EL (cell line): ENCODE measurements at regions not wholly inside any gene's neighbourhood (a gene's known extent, or its start where the extent isn't known, plus 50 kb on each side); places are given as distances from the start of the nearest gene placed in this dataset.
"Not testable (repeated sequence)": the region's sequence is repeated elsewhere in the genome, so short reads cannot be mapped to it uniquely, and the experiment has no call there.

ENCODE experiments used
- DNase-seq: peaks from one replicate; pipeline ENCODE4 v3.0.0-alpha.2; 2016

DNA sequence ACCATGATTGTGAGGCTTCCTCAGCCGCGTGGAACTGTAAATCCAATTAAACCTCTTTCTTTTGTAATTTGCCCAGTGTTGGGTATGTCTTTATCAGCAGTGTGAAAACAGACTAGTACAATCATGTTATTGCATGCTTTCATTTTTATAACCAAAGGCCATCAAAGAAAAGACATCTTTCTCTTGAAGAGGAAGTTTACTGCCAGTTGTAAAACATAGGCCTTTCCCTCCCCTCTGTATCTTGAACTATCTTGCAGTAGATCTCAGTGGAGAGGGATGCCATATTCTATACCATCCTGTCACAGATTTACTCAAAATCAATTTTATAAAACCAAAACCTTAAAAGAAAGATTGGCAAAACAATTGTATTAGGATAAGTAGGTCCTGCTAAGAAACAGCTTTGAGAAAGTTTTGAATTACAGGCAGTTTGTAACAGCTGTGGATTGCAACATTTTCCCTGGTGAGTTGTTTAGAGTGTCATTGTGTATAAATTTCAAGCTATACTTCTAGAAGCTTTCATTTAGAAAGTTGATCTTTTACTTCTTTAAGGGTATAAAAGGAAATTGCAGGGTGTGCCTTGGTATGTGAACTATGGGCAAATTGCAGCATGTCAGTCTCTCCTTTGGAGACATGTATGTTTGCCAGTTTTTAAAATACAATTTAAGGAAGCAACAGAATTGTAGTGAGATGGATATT is 128.0 kb downstream of the ATP23 start:
- DNase-seq = peak; percentile 26

DNA sequence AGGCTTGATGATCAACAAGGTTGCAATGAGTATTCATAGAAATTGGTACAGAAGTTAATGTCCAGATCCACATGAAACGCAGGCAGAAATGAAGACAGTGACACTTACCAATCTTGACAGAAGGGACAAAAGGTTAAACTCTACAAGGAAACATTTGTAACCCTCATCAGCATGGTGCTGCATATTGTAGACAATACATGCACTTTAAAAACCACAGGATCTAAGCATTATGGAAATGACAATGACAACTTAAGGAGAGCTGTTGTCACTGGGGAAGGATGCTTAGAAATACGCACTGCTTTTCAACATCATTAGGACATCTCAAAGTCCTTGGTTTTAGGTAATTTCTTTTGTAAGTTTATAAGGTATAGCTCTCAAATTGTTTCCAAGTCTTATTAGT is 130.6 kb downstream of the ATP23 start:
- no peak for DNase-seq

DNA sequence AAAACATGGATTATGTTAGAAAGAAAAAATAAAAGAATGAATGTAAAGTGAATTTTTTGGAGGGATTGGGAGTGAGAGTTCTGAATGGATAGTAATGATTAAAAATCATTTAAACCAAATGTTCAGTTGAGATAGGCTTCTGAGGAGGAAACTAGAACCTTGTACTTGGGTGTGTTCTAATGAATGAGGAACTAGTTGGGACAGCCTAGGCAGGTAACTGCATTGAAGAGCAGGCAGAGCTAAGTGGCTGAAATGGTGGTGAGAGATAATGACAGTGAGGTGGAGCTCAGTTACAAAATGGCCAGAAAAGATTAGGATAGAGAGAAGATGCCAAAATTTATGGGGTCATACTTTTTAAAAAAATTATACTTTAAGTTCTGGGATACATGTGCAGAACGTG is 132.9 kb downstream of the ATP23 start:
- DNase-seq = no peak

DNA sequence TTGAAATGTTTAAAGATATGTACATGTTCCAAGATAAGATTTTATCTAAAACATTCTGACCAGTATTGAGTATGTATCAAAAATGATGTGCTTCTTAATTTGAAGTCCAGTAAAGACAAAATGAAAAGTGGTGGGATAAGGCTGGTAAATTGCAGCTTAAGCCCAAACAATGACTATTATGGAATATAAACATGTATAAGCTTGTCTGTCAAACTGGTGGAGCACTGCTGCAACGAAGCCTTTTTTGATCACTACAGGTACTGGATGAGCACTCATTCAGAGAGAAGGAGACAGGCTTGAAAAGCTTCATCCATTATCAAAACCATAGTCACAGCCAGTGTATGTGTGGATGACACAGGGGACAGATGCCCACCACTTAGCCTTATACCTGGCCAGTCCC is 138.4 kb downstream of the ATP23 start:
- DNase-seq = no peak

DNA sequence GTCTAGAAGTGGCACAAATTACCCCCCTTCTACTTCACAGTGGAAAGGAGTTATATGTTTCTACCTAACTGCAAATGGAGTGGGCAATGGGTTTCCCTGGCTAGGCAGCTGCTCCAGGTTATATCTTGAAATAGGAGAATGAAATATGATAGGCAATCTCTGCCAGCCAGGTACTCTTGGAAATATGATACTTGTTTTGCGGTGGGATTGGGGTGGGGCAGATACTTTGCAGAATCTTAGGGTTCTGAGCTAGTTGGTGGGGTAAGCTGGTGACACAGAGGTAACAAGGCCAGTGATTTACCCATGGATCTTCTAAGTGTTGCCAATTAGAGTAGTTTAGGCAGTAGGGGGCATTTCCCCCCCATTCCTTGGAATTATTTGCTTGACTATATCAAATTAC is 140.1 kb downstream of the ATP23 start:
- no peak for DNase-seq

DNA sequence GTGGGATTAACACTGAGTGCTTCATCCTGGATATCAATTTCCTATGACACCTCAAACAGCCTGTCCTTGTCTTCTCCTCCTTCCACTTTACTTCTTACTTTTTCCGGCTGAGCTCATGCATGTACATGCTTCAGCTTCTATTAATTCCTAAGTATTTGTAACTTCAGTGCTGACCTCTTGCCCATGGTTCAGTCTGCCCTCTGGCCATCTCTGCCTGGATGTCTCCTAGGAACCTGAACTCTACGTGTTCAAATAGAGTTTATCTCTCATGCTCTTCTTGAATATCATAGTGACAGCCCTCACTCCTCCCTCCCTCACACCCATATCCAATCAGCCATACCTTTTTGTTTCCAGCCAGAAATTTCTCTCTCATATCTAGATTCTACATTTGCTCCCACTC is 141.6 kb downstream of the ATP23 start:
- DNase-seq = no peak

DNA sequence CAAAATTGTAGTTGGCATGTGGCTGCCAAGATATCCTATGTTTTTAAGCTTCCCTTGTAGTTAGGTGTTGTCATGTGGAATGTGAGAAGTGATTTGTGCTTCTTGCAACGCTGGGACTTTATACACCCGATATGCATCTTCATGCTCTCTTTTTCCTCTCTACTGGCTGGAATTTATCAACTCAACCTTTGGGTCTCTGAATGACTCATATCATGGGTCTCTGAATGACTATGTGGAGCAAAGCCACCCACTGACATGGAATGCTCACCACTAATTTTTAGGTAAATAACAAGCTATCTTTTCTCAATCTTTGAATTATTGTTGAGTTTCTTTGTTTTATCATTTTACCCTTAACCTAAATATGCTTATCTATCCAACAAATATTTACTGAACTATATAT is 144.6 kb downstream of the ATP23 start:
- no peak for DNase-seq

DNA sequence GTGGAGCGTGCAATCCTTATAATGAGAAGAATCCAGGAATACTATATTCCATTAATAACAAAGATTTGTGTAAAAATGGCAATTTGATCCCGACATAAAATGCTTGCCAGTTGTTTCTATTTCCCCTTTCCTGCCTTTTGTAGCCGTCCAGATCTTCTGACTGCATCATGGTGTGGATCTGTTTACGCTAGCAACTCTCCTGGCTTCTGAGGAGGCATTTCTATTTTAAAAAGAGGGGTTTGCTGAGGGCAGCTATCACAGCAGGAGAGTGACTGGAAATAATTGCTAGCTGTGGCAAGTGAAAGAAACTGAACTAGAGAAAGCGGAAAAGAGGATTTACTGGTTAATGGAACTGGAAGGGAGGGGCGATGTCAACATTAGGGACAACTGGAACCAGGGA is 145.6 kb downstream of the ATP23 start:
- no peak for DNase-seq

DNA sequence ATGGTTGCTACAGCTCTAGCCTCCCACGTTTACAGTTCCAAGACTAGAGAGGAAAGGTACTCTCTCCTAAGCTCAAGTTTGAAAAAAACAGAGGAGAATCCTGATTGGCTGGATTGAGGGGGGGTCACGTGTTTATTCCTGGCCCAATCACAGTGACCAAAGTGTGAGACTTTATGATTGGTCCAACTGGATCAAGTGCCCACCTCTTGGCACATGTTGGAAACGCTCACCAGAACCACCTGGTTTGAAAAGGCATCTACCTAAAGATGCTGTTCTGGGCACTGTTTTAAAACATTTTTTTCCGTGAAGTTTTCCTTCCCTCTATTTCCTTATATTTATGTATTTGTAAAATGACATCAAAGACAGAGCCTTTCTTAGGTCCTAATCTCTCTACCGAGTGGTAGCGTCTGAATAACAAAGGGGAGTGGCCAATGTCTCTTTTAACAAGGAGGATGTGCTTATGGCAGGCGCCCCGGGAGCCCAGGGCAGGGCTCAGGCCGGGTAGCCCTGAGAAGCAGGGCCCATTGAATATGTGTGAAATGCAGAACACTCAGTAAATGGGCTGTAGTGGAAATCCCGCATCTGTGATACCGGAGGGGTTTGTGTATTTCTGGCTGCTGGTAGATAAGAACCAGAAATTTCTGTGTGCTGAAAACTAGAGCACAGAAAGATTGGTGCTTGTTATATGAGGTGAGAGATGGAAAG is 146.2 kb downstream of the ATP23 start:
- no peak for DNase-seq

DNA sequence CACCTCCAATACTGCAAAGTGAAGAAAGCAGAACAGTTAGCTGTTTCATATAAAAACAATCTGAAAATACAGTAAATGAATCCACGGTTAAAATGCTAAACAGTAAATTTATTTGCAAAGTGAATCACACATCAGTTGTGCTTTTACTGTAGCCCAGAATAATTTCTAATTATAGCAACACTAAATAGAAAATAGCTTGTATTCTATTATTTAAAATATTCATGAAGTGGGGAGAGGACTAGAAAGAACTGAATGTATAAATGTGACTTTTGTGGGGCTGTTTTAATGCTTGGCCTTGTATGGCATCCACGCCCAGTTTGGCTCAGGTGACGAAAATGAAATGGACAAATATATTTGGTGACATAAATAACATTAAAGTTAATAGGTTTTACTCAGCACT is 148.2 kb downstream of the ATP23 start:
- no peak for DNase-seq

DNA sequence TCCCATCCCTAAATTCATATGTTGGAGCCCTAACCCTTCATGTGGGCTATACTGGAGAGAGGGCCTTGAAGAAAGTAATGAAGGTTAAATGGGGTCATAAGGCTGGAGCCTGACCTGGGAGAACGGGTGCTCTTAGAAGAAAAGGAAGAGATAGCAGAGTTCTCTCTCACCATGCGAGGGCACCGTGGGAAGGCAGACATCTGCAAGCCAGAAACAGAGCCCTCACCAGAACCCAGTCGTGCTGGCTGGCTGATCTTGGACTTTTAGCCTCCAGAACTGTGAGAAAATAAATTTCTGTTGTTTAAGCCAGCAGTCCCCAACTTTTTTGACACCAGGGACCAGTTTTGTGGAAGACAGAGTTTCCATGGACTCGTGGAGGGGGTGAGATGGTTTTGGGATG is 149.3 kb downstream of the ATP23 start:
- DNase-seq = no peak

DNA sequence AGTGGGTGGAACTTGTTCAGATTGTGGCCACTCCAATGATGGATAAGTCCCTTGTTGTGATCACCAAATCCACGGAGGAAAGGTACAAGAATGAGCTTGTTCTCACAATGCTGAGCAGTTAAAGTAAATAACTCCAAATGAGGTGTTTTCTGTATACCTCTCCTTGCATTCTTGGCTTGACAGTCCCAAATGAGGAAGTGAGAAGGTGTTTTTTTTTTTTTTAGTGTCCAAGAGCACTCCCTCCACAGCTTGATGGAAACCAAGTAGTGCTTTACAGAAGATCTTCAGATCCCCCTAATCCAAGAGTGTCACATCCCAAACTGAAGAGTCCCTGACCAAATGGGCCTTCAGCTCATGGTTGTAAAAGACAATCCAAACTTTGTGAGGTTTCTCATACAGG is 153.6 kb downstream of the ATP23 start:
- DNase-seq = no peak

DNA sequence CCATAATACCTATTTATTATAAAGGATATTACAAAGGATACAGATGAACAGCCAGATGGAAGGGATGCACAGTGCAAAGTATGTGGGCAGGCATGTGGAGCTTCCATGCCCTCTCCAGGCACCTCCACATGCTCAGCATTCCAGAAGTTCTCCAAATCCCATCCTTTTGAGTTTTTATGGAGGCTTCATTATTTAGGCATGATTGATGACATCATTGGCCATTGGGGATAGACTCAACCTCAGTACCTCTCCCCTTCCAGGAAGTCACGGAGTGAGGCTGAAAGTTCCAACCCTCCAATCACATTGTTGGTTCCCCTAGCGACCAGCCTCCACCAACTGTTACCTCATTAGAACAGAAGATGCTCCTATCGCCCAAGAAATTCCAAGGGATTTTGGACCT is 156.4 kb downstream of the ATP23 start:
- DNase-seq = peak; percentile 34

DNA sequence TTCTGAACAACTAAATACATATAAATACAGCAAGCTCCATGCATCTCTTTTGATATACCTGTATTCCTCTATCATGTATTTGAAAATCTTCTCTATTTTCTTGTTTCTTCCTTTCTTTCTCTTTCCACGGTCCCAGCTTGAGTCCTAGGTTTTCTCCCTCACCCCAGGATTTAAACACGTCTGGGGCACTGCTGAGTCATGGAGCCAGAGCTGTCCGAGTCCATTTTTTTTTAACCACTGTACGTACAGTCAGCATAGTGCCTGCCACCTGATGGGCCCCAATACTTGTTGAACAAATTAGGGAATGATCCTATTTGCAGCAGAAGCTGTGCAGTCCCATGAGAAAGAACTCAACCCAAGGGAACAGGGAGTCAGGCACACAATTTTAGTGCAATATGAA is 158.1 kb downstream of the ATP23 start:
- no peak for DNase-seq

DNA sequence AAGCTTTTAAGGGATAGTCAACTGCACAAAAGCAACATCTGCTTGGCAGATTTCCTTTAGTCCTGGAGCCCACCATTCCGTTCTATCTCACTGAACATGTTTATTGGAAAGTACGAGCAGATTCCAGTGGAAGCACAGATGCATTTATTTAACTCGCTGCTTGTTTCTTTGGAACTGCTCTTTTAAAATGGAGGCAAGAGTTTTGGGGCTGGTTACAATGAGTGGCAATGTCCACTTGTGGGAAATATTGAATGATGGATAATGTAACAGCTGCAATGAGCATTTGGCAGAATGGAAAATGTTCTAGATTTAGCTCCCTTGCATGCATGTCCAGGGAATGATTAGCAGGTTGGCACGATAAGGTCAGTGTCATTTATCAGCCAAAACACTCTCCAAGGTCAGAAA is 163.0 kb downstream of the ATP23 start:
- no peak for DNase-seq

DNA sequence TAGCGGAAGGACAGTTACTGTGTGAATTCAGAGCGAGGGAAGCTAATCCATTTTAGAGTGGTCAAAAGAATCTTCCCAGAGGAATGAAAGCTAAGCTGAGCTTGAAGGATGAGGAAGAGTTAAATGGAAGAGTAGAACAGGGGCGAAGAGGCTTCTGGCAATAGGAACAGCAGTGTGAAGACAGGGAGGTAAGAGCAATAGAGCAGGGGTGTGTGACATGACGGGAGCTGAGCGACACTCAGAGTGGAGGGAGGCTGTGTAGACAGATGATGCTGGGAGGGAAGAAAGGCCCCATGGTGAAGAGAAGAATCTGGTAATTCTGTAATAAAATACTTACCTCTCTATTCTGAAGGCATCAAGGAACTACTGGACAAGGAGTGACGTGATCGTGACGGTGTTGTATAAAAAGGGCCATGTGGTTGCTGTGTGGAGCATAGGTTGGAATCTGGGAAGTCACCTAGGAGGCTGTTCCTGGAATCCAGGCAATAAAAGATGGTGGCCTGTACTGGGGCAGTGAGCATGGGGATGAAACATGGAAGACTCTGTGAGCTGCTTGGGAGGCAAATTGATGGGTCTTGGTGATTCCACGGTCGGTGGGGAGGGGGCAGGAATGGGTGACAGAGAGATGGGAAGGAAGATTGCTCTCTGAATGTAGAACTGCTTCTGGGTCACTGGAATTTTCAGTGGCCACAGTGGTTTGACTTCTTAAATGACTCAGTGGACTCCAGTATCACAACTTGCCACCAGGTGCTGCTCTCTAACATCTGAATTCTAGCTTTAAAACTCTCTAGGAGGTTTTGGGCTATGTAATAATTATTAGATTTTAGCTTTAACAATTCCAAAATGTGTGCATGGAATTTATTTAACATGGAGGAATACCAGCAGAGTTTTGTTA is 164.1 kb downstream of the ATP23 start:
- DNase-seq = no peak

DNA sequence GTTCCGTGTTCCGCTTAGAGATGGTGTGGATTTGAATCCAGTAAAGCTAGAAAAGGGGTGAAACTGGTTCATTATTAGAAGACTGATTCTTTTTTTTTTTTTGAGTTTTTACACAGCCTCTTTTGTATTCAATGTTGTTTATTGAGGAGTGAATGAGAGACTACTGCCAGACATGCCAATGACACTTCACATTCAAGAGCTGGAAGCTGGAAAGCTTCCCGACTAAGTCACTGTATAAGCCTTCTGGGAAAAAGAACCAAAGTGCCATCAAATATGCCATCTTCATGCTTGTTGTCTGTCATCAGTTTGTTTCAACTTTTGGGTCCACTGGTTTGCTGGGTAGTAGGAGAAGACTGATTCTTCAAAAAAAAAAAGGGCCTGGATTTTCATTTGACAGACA is 164.8 kb downstream of the ATP23 start:
- DNase-seq = no peak

DNA sequence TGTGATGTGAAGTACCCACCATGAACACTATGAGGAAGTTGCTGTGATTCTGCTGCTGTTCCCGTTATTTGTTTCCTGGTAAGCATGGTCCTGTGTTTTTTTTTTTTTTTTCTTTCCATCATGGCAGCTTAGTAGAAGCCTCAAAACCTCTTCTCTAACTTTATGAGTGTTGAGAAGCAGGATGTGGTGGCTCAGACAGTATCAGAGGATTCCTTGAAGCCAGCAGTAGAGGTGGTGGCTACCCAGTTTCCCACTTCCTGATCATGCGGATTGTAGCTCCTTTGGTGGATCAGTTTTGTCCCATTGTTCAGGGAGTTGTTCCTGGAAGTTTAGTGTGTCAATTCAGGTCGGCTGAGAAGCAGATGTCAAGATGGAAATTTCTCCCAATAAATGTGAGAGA is 175.8 kb downstream of the ATP23 start:
- no peak for DNase-seq

DNA sequence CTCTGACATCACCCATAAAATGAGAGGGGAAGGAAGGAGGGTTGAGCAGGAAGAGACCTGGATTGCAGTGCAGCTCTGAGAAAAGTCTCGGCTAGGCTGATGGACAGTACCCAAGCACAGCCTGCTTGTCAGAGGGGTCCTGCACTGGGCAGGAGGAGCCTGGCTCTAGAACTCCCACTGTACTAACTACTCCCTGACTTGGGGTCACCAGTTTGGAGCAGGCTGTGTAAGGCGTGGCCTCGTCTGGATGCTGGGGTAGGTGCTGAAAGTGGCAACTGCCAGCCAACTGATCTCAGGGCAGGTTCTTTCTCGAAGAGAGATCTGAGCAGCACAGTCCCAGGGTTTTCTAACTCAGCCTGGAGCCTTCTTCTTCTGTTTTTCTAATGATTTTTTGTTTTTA is 176.3 kb downstream of the ATP23 start:
- DNase-seq = no peak

DNA sequence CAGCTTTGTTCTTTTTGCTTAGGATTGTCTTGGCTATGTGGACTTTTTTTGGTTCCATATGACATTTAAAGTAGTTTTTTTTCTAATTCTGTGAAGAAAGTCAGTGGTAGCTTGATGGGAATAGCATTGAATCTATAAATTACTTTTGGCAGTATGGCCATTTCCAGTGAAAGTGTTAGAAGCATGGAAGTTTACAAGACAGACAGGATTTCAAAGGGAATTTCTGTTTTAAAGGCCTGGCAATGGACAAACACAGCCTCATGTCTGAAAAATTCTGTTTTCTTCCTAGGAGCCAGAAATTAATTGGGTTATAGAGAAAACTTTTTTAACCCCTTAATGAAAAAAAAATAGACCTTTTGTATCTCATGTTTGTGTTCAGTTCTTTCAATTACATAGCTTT is 184.4 kb downstream of the ATP23 start:
- not testable (repeated sequence) for DNase-seq

DNA sequence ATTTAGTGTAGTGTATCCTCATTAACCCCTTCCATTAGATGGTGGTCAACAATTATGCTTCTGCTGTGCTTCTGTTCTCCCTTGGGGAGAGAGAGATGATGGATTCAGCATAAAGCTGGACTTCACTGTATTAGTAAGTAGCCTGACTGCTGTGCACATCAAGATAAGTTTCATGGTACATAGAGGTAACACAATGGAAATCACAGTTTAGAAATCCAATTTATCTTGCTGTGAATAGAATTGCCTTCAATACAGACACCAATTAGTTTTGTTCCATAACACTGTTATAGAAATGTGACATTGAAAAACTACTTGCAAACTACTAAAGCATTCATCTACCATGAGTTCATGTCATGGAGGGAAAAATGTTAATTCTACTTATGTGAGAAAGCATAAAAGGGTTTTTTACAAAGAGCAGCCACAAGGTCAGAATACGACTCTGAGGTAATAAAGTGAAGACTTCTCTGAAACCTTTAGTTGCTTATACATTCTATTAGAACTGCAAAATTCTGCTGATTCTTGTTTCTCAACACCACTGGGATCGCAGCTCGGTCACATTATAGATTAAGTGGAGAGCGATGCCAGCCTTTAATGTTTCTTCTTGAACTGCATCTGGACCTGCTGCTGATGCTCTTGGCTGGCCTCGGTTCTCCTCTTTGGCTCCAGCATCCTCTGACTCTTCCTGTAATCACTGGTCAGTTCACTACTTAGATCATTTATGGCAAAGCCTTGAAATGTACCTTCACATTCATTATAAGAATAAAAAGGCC is 190.8 kb downstream of the ATP23 start:
- no peak for DNase-seq

DNA sequence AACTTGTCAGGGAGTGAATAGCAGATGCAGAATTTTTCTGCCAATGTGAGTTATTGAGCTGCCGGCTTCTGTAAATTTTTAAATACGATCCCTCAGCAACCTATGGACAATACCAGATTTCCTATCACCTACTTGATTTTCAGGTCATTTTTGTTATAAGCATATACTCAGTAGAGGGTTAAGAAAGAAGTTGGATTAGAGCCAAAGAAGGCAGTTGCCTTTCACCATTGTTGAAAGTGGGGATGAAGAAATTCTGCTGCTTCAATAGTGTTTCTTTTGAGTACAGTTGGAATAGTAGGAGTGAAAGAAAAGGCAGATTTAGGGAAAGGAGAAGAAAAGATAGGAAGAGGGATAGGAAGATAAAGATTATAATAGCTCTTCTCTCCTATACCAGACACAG is 197.1 kb downstream of the ATP23 start:
- no peak for DNase-seq

DNA sequence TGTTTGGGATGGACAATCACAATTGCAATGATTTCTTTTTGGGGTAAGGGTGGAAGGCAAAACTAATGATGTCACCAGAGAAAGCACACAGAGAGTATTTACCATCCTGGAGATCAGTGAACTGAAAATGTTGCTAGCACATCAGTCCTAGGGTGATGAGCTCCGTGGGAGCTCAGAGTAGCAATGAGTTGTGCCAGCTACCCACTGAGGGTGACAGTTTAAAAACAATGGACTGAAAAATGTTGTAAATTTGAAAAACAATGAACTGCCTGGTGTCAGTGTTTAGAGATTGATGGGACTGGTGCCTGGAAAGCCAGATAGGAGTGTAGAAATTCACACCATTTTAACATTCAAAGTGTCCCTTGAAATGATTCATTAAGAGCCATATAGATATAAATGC is 198.5 kb downstream of the ATP23 start:
- DNase-seq = no peak
